Upper lobe of right lung (tissue), 1 donor: ENCODE measurements at regions not wholly inside any gene's neighbourhood (a gene's known extent, or its start where the extent isn't known, plus 50 kb on each side); places are given as distances from the start of the nearest gene placed in this dataset.

Experiments used
- ATAC-seq: fragments of 200-7000 bp; cut with Tn5 transposase; one replicate; pipeline ENCODE4 v1.9.1; 2020; ENCODE audit warnings: mild to moderate bottlenecking, moderate library complexity
- DNase-seq: peaks from one replicate; pipeline ENCODE4 v3.0.0-alpha.2; 2020
- H3K27ac ChIP-seq: fragments of 200-600 bp; one replicate; pipeline ENCODE4 v1.8.0; 2022
- H3K27me3 ChIP-seq: fragments of 200-600 bp; one replicate; pipeline ENCODE4 v1.8.0; 2022; ENCODE audit warnings: mild to moderate bottlenecking
- H3K36me3 ChIP-seq: fragments of 200-600 bp; one replicate; pipeline ENCODE4 v1.8.0; 2022
- H3K4me1 ChIP-seq: fragments of 200-600 bp; one replicate; pipeline ENCODE4 v1.8.0; 2022
- H3K4me3 ChIP-seq: fragments of 200-600 bp; one replicate; pipeline ENCODE4 v1.8.0; 2022; ENCODE audit warnings: mild to moderate bottlenecking
- H3K9me3 ChIP-seq: fragments of 200-600 bp; one replicate; pipeline ENCODE4 v1.8.0; 2022
- intact Hi-C: fragments of 100-400 bp; cut with DNase I; formaldehyde crosslinking; loops from one replicate; pipeline ENCODE4 v1.11.0; 2022
- TF ChIP-seq, protein P1 (sequence below): fragments of 200-600 bp; IDR thresholded peaks from one replicate; pipeline ENCODE4 v1.8.0; 2022; ENCODE audit warnings: antibody characterized with exemption
- donor health status: DM: no; HTN: yes; CAD: no; lungs with severe emphysema.

- Histone ChIP-seq H3K4me1 (no peaks in the 10 kb centered on the region), H3K27me3 (no peaks in the 10 kb centered on the region), H3K27ac (no peak overlapping the region), H3K36me3 (no peaks in the 10 kb centered on the region), H3K4me3 (no peak overlapping the region), H3K9me3 (no peaks in the 10 kb centered on the region)
- DNase-seq, result no peak
- intact Hi-C loops, result no loop called here
- no peak for ATAC-seq
- TF ChIP-seq, protein P1, sequence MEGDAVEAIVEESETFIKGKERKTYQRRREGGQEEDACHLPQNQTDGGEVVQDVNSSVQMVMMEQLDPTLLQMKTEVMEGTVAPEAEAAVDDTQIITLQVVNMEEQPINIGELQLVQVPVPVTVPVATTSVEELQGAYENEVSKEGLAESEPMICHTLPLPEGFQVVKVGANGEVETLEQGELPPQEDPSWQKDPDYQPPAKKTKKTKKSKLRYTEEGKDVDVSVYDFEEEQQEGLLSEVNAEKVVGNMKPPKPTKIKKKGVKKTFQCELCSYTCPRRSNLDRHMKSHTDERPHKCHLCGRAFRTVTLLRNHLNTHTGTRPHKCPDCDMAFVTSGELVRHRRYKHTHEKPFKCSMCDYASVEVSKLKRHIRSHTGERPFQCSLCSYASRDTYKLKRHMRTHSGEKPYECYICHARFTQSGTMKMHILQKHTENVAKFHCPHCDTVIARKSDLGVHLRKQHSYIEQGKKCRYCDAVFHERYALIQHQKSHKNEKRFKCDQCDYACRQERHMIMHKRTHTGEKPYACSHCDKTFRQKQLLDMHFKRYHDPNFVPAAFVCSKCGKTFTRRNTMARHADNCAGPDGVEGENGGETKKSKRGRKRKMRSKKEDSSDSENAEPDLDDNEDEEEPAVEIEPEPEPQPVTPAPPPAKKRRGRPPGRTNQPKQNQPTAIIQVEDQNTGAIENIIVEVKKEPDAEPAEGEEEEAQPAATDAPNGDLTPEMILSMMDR, result no peak
Observed at GRCh38 chr11:25902476-25902875, 429.5 kb upstream of the ANO3 start.

- Histone ChIP-seq H3K4me3 (no peak overlapping the region), H3K9me3 (no peaks in the 10 kb centered on the region), H3K4me1 (no peaks in the 10 kb centered on the region), H3K27me3 (no peaks in the 10 kb centered on the region), H3K27ac (no peak overlapping the region), H3K36me3 (no peaks in the 10 kb centered on the region)
- no peak for DNase-seq
- TF ChIP-seq, protein P1, result no peak
- intact Hi-C loops, result no loop called here
- ATAC-seq, result no peak
Observed at GRCh38 chr11:25908726-25909125, 423.2 kb upstream of the ANO3 start.

GRCh38 chr11:25910086-25910485 lies 421.8 kb upstream of the ANO3 start:
- no peak for DNase-seq
- ATAC-seq, result no peak
- Histone ChIP-seq H3K9me3 (no peaks in the 10 kb centered on the region), H3K4me3 (no peak overlapping the region), H3K27ac (no peak overlapping the region), H3K4me1 (no peaks in the 10 kb centered on the region), H3K27me3 (no peaks in the 10 kb centered on the region), H3K36me3 (no peaks in the 10 kb centered on the region)
- intact Hi-C loops, result no loop called here
- TF ChIP-seq, protein P1, result no peak

- Histone ChIP-seq H3K4me3 (no peak overlapping the region), H3K27ac (no peak overlapping the region), H3K27me3 (no peaks in the 10 kb centered on the region), H3K9me3 (no peaks in the 10 kb centered on the region), H3K36me3 (no peaks in the 10 kb centered on the region), H3K4me1 (no peaks in the 10 kb centered on the region)
- ATAC-seq, result no peak
- TF ChIP-seq, protein P1, result no peak
- no peak for DNase-seq
- intact Hi-C loops, result no loop called here
Observed at GRCh38 chr11:25920356-25920755, 411.6 kb upstream of the ANO3 start.

DNA sequence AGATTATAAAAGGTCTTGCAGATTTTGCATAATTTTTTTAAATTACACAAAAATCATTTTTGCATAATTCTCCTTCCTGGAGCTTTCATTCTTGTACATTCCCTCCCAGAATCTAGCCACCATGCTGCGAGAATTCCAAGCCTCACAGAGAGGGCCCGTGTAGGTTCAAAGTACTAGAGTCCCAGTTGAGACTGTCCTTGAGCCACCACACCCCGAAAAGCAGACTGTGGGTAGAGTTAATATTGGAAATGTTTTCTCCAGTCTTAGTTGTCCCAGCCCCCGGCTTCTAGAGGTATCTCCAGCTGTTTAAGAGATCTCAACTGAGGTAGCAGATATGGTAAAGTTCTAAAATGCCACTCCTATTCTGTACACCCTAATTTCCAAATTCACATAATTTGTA lies 407.3 kb upstream of the ANO3 start:
- intact Hi-C loops, result no loop called here

DNA sequence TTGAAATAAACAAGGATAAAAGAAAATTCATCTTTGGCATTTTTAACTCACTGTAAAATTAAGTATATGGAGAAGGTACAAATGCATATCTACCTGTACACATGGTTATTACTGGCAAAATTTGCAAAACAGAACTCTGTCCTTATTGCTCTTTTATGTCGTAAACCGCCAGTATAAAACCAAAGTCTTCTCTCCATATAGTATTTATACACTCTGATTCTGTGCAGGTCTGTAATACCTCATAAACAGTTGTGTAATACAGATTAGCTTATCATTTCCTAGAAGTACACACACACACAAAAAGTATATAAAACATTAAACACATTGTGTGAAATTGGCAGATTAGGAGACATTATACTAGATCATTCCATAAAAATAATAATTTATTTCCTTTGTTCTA lies 406.6 kb upstream of the ANO3 start:
- ATAC-seq, result no peak
- Histone ChIP-seq H3K27ac (no peak overlapping the region), H3K4me1 (no peaks in the 10 kb centered on the region), H3K36me3 (no peaks in the 10 kb centered on the region), H3K27me3 (no peaks in the 10 kb centered on the region), H3K4me3 (no peak overlapping the region), H3K9me3 (no peaks in the 10 kb centered on the region)
- DNase-seq, result no peak
- intact Hi-C loops, result no loop called here
- TF ChIP-seq, protein P1, result no peak

More for the DNA sequence above, 407.3 kb upstream of the ANO3 start:
- H3K4me3 ChIP-seq, result no peak overlapping the region
- DNase-seq (no peak), ATAC-seq (no peak)
- no peaks in the 10 kb centered on the region for H3K36me3 ChIP-seq
- no peaks in the 10 kb centered on the region for H3K4me1 ChIP-seq
- no peaks in the 10 kb centered on the region for H3K27me3 ChIP-seq
- H3K9me3 ChIP-seq, result no peaks in the 10 kb centered on the region
- H3K27ac ChIP-seq, result no peak overlapping the region
- TF ChIP-seq, protein P1, result no peak
